ENCODE measurements at regions not wholly inside any gene's neighbourhood (a gene's known extent, or its start where the extent isn't known, plus 50 kb on each side); places are given as distances from the start of the nearest gene placed in this dataset.

GRCh38 chr15:31245756-31246155, 80.9 kb upstream of the KLF13 start:
- DNase-seq, result no peak

GRCh38 chr15:31247404-31247803, 79.2 kb upstream of the KLF13 start:
- DNase-seq, result no peak

GRCh38 chr15:31248263-31248662, 78.4 kb upstream of the KLF13 start:
- no peak for DNase-seq

- DNase-seq, result no peak
Observed at GRCh38 chr15:31248951-31249350, 77.7 kb upstream of the KLF13 start.

GRCh38 chr15:31250033-31250432, 76.6 kb upstream of the KLF13 start:
- DNase-seq, result no peak

GRCh38 chr15:31251165-31251564, 75.5 kb upstream of the KLF13 start:
- no peak for DNase-seq

GRCh38 chr15:31252171-31252785, 74.4 kb upstream of the KLF13 start:
- DNase-seq, result no peak

DNA sequence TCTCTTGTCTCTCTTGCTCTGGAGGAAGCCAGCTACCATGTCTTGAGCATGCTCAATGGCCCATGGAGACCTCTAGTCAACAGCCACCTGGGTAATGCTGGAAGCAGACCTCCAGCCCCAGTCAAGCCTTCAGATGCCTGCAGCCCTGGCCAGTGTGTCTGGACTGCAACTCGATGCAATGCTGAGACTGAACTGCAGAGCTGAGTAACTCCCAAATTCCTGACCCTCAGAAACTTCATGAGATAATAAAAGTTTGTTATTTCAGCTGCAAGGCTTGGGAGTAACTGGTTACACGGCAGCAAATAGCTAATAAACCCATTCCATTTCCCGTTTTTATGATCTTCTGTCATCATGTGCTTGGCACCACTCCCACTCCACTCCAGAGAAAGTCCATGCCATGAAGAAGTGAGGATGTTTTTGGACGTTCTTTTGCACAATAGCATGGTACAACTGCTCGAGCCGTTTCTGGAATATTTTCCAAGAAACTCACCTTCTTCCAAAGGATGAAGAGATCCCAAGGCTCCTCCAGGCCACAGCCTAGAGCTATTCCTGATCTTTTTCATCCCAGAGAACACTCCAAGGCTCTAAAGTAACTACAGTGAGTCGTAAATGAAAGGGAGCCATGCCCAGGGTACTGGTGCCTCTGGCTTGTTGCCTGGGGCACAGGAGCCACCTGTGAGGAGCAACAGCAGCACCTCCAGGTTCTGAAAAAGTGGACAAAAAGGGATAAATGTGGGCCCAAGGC, 72.0 kb upstream of the KLF13 start:
- no peak for DNase-seq

DNA sequence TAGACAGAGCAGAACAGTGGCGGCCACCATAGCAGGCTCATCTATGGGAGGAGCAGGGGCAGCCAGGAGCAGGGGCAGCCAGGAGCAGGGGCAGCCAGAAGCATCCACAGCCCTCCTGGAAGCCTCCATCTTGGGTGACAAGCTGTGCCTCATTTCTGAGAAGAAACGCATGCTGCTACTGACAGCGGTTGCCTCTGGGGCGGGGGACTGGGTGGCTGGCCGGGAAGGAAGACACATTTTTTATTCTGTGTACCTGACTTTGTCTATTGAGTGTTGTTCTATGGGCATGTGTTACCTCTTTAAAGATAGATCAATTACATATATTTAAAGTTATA, 71.5 kb upstream of the KLF13 start:
- DNase-seq, result no peak

DNA sequence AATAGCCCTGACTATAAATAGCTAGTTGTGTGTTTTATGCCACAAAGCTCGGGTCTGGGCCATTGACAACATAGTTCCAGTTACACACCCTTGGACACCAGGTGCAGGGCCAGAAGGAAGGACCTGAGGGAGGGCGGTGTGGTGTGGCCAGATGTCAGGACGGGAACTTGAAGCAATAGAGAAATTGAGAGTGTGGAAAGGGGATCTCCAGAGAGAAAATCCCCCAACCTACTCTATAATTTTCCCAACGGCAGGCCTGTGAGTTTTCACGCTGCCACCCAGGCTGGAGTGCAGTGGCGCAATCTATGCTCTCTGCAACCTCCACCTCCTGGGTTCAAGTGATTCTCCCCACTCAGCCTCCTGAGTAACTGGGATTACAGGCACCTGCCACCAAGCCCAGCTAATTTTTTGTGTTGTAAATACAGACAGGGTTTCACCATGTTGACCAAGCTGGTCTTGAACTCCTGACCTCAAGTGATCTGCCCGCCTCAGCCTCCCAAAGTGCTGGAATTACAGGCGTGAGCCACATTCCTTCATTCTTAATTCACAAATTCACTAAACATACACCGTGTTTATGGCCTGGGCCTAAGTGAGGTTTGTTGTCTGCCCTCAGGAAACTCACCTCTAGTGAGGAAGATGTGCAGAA, 70.8 kb upstream of the KLF13 start:
- DNase-seq, result no peak

DNA sequence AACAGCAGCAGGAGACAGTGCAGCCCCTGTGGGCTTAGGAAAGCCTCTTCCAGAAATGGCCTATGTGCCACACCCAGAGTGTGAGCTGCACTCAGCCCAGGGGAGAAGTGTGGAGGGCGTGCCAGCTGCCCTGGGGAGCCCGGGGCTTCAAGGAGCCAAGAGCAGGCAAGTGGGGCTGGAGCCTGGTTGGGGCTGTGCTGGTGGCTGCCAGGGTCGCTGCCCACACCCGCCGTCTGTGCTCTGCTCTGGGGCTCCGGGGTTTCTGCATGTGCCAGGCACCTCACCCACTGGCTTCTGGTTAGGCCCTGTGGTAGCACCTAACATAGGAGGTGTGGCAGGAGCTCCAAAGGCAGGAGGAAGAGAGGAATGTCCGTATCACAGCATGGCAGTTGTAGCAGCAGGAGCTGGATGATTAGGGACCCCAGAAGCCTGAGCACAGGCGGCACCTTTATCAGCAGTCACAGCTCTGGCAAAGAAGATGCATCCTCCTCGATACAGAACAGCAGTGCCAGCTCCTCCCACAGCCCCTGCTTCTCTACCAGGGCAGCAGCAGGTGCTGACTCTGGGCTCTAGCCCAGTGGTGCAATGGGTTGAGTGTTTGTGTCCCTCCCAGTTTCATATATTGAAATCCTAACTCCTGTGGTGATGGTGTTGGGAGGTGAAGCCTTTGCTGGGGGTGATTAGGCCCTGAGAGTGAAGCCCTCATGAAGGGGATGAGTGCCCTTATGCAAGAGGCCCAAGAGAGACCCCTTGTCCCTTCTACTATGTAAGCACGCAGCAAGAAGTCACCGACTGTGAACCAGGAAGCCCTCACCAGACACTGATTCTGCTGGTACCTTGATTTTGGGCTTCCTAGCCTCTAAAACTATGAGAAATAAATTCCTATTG, 70.0 kb upstream of the KLF13 start:
- DNase-seq, result no peak

- no peak for DNase-seq
Observed at GRCh38 chr15:31257286-31257685, 69.3 kb upstream of the KLF13 start.

GRCh38 chr15:31258260-31258659, 68.4 kb upstream of the KLF13 start:
- DNase-seq, result no peak

DNA sequence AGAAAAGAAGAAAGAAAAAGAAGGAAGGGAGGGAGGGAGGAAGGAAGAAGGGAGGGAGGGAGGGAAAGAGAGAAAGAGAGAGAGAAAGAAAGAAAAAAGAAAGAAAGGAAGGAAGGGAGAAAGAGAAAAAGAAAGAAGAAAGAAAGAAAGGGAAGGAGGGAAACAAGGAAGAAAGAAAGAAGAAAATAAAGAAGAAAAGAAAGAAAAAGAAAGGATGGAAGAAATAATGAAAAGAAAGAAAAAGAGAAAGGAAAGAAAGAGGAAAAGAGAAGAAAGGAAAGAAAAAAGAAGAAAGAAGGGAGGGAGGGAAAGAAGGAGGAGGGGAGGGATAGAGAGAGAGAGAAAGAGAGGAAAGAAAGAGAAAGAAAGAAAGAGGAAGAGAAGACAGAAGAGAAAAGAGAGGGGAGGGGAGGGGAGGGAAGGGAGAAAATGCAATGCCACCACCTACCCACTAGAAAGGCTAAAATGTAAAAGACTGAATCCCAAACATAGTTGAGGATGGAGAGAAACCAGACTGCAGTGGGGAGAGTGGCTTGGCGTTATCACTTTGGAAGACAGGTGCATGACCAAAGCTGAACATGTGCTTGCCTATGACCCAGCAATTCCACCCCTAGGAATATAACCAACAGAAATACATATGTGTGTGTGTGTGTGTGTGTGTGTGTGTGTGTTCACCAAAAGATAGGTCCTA, 66.9 kb upstream of the KLF13 start:
- DNase-seq, result no peak

GRCh38 chr15:31260646-31261265, 65.9 kb upstream of the KLF13 start:
- DNase-seq, result no peak

GRCh38 chr15:31261266-31262142, 65.1 kb upstream of the KLF13 start:
- DNase-seq, result no peak

GRCh38 chr15:31262143-31262530, 64.5 kb upstream of the KLF13 start:
- DNase-seq, result no peak

DNA sequence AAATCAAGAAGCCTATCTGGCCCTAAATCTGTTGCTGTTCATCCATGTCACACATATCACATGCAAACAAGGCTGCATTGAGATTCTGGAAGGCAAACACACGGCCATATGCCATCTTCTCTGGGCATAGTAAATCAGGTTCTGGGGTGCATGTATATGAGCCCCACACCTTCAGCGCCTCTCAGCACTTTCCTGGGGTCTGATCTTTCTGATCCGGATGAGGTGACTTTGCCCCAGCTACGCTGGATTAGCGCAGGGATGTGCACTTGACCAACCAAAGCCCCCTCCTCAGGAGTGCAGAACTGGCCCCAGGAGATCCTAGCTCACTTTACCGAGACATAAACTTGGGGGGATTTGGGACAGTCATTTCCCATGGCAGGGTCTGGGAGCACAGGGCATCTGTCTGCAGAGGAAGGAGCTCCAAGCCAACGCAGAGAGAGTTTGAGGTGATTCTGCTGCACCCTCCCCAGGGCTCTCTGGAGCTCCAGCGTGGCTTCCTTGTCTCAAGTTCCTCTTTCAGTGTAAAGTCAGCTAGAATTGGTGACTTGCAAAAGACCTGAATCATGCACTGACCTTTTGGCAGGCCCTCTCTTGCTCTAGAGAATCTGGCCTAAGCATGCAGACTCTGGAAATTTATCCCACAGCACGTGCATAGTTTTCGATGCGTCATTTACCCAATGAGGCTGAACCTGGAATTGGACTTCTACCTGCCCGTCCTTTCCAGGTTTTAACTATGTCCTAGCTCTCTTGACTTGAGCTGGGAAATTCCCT, 63.5 kb upstream of the KLF13 start:
- DNase-seq, result peak; percentile 30

DNA sequence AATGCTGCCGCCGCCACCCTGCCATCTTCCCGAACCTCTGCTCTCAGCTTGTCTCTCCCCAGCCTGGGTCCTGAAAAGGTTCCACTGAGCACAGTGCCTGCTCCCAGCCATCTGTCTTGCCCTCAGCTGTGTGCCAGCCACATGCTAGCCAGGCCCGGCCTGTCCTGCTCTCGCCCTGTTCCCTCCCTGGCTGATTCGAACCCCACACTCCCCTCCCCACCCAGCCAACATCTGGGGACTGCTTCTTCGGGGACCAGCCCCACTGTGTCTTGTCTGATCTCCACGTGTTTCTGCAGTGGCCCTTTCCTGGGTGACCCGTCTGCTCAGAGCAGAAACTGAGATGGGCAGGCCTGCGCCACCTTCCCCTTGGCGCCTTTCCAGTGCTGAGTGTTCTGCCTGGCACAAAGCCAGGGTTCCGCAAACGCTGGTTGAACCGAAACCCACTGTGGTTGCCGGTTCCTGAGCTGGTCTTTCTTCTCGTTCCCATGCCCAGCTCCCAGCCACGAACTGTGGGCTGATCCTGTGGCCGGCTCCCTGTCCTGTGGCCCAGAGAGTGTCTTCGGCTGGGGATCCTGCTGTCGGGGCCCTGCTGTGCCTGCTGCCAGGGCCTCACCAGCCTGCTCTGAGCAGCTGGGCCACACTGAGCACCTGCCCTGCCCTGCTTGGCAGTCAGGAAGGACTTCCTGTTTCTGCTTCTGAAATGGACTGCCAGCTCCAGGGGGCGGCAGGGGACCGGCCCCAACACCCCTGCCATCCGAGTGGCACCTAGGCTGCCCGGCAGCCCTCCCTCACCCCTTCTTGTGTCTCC, 62.7 kb upstream of the KLF13 start:
- DNase-seq, result peak; percentile 80
